H9 (cell line): ENCODE measurements at regions not wholly inside any gene's neighbourhood (a gene's known extent, or its start where the extent isn't known, plus 50 kb on each side); places are given as distances from the start of the nearest gene placed in this dataset.

ENCODE experiments used
- DNase-seq: peaks from one replicate; pipeline ENCODE4 v3.0.0-alpha.2; 2017
- H2AFZ ChIP-seq: one replicate; pipeline ENCODE4 v1.6.1; 2013; ENCODE audit warnings: mild to moderate bottlenecking, low read length, control low read depth, moderate library complexity
- H2AK5ac ChIP-seq: 2 replicates; pipeline ENCODE4 v1.6.1; 2013; ENCODE audit warnings: low read length, control low read depth, mixed read lengths; ENCODE audit not compliant: insufficient read length
- H2BK120ac ChIP-seq: one replicate; pipeline ENCODE4 v1.6.1; 2013; ENCODE audit warnings: low read depth, mild to moderate bottlenecking, low read length, control low read depth, inconsistent platforms; ENCODE audit not compliant: poor library complexity, severe bottlenecking
- H2BK12ac ChIP-seq: 2 replicates; pipeline ENCODE4 v1.6.1; 2013; ENCODE audit warnings: low read length, control low read depth, mixed read lengths, low read depth; ENCODE audit not compliant: insufficient read length
- H2BK15ac ChIP-seq: 2 replicates; pipeline ENCODE4 v1.6.1; 2013; ENCODE audit warnings: low read depth, low read length, control low read depth
- H2BK20ac ChIP-seq: one replicate; pipeline ENCODE4 v1.6.1; 2013; ENCODE audit warnings: low read depth, mild to moderate bottlenecking, low read length, control low read depth, inconsistent platforms; ENCODE audit not compliant: poor library complexity, severe bottlenecking
- H2BK5ac ChIP-seq: 2 replicates; pipeline ENCODE4 v1.6.1; 2013; ENCODE audit warnings: low read length, control low read depth, mixed read lengths; ENCODE audit not compliant: insufficient read length
- H3K14ac ChIP-seq: 2 replicates; pipeline ENCODE4 v1.6.1; 2013; ENCODE audit warnings: low read length, control low read depth; ENCODE audit not compliant: insufficient read depth
- H3K18ac ChIP-seq: 2 replicates; pipeline ENCODE4 v1.6.1; 2013; ENCODE audit warnings: low read depth, mild to moderate bottlenecking, mixed read lengths, low read length, control low read depth; ENCODE audit not compliant: insufficient read length
- H3K23ac ChIP-seq: 2 replicates; pipeline ENCODE4 v1.6.1; 2013; ENCODE audit warnings: low read length, control low read depth, mixed read lengths, low read depth; ENCODE audit not compliant: insufficient read length
- H3K23me2 ChIP-seq: 2 replicates; pipeline ENCODE4 v1.6.1; 2013; ENCODE audit warnings: low read depth, mild to moderate bottlenecking, mixed read lengths, low read length, control low read depth; ENCODE audit not compliant: insufficient read length, poor library complexity, severe bottlenecking
- H3K27ac ChIP-seq: 2 replicates; pipeline ENCODE4 v1.5.1; 2013; ENCODE audit warnings: low read length, control low read depth, mixed read lengths, low read depth; ENCODE audit not compliant: insufficient read length
- H3K27me3 ChIP-seq: 2 replicates; pipeline ENCODE4 v1.6.1; 2013; ENCODE audit warnings: low read length, control low read depth, inconsistent platforms; ENCODE audit not compliant: insufficient read depth
- H3K4ac ChIP-seq: 2 replicates; pipeline ENCODE4 v1.6.1; 2013; ENCODE audit warnings: low read depth, mild to moderate bottlenecking, control low read depth, inconsistent platforms, low read length, moderate library complexity
- H3K4me1 ChIP-seq: 2 replicates; pipeline ENCODE4 v1.6.1; 2013; ENCODE audit warnings: low read length, control low read depth, inconsistent platforms; ENCODE audit not compliant: insufficient read depth
- H3K4me2 ChIP-seq: 2 replicates; pipeline ENCODE4 v1.6.1; 2013; ENCODE audit warnings: low read length, control low read depth, mixed read lengths; ENCODE audit not compliant: insufficient read length, insufficient read depth
- H3K56ac ChIP-seq: 2 replicates; pipeline ENCODE4 v1.6.1; 2013; ENCODE audit warnings: low read depth, mild to moderate bottlenecking, mixed read lengths, low read length, control low read depth; ENCODE audit not compliant: insufficient read length
- H3K79me1 ChIP-seq: 2 replicates; pipeline ENCODE4 v1.6.1; 2013; ENCODE audit warnings: low read depth, mild to moderate bottlenecking, moderate library complexity, low read length, control low read depth, inconsistent platforms; ENCODE audit not compliant: insufficient read depth, poor library complexity, severe bottlenecking
- H3K79me2 ChIP-seq: 2 replicates; pipeline ENCODE4 v1.6.1; 2013; ENCODE audit warnings: low read length, control low read depth, inconsistent platforms; ENCODE audit not compliant: insufficient read depth
- H3K9ac ChIP-seq: 2 replicates; pipeline ENCODE4 v1.6.1; 2013; ENCODE audit warnings: low read length, control low read depth, mixed read lengths; ENCODE audit not compliant: insufficient read length; ENCODE audit errors: extremely low read depth
- H3K9me3 ChIP-seq: one replicate; pipeline ENCODE4 v1.6.1; 2013; ENCODE audit warnings: low read depth, low read length, inconsistent platforms; ENCODE audit not compliant: control insufficient read depth
- H3T11ph ChIP-seq: one replicate; pipeline ENCODE4 v1.6.1; 2013; ENCODE audit warnings: mild to moderate bottlenecking, low read length, control low read depth, inconsistent platforms
- H4K20me1 ChIP-seq: one replicate; pipeline ENCODE4 v1.6.1; 2013; ENCODE audit not compliant: control insufficient read depth, insufficient read length, insufficient read depth
- H4K5ac ChIP-seq: 2 replicates; pipeline ENCODE4 v1.6.1; 2013; ENCODE audit warnings: low read depth, mild to moderate bottlenecking, mixed read lengths, low read length, control low read depth; ENCODE audit not compliant: insufficient read length
- H4K8ac ChIP-seq: replicated peaks from 2 replicates; pipeline ENCODE4 v1.6.1; 2013; ENCODE audit warnings: low read length, control low read depth, mixed read lengths, low read depth; ENCODE audit not compliant: insufficient read length
- H4K91ac ChIP-seq: 2 replicates; pipeline ENCODE4 v1.6.1; 2013; ENCODE audit warnings: low read depth, mild to moderate bottlenecking, moderate library complexity, mixed read lengths, low read length, control low read depth; ENCODE audit not compliant: insufficient read length
- H3K27ac Mint-ChIP-seq, 3 experiments: 2 replicates in 2 of 3; 3 replicates in 1 of 3; pipeline ENCODE4 v1.8.0; 2020 to 2021; ENCODE audit warnings: mixed read lengths in 3 of 3, mild to moderate bottlenecking in 1 of 3, moderate library complexity in 1 of 3
- H3K27me3 Mint-ChIP-seq: 2 replicates; pipeline ENCODE4 v1.8.0; 2021; ENCODE audit warnings: low read depth, mild to moderate bottlenecking, moderate library complexity, mixed read lengths
- H3K36me3 Mint-ChIP-seq, 3 experiments: 2 replicates in 2 of 3; 3 replicates in 1 of 3; pipeline ENCODE4 v1.8.0; 2020 to 2021; ENCODE audit warnings: low read depth in 3 of 3, mixed read lengths in 3 of 3; ENCODE audit not compliant: insufficient read depth in 1 of 3
- H3K4me1 Mint-ChIP-seq, 2 experiments: 2 replicates each; pipeline ENCODE4 v1.8.0; 2020; ENCODE audit warnings: mixed read lengths in 2 of 2
- H3K4me3 Mint-ChIP-seq, 2 experiments: 2 replicates in 1 of 2; 3 replicates in 1 of 2; pipeline ENCODE4 v1.8.0; 2020 to 2021; ENCODE audit warnings: mild to moderate bottlenecking in 2 of 2, mixed read lengths in 2 of 2, moderate library complexity in 1 of 2
- H3K9me3 Mint-ChIP-seq, 2 experiments: 2 replicates in 1 of 2; 3 replicates in 1 of 2; pipeline ENCODE4 v1.8.0; 2020; ENCODE audit warnings: mild to moderate bottlenecking in 2 of 2, mixed read lengths in 2 of 2, moderate library complexity in 1 of 2
- CTCF ChIP-seq: fragments of 200-600 bp; sonication (generic); conservative IDR thresholded peaks from 3 replicates; pipeline ENCODE4 v1.8.0; 2021; ENCODE audit warnings: antibody characterized with exemption, mild to moderate bottlenecking
- WGBS: extraction: QIAGEN DNeasy Blood & Tissue Kit; methylation state at CpG from one replicate; pipeline ENCODE4 v1.1.7; 2013; ENCODE audit warnings: missing lambda C conversion rate, low lambda C conversion rate, mixed read lengths; ENCODE audit not compliant: insufficient read length; ENCODE audit errors: extremely low coverage; 5-methylcytosine and 5-hydroxymethylcytosine counted together

GRCh38 chr10:20998036-20998435 lies 100.9 kb upstream of the NEBL start:
- no peak for DNase-seq
- Histone ChIP-seq H3K18ac (no peak overlapping the region), H3K27ac (no peak overlapping the region), H4K20me1 (no peaks in the 10 kb centered on the region), H3K4me1 (no peaks in the 10 kb centered on the region; the same call in 1 of the 2 replicates), H2BK12ac (no peak overlapping the region), H3K23me2 (no peaks in the 10 kb centered on the region), H2BK5ac (no peak overlapping the region), H4K5ac (no peak overlapping the region), H2BK20ac (no peak overlapping the region), H3K56ac (no peak overlapping the region), H4K8ac (no peak overlapping the region), H3K9me3 (no peaks in the 10 kb centered on the region), H2AK5ac (no peak overlapping the region), H3K14ac (no peak overlapping the region), H3K23ac (no peak overlapping the region), H3T11ph (no peak overlapping the region), H2BK120ac (no peak overlapping the region), H3K79me1 (no peaks in the 10 kb centered on the region), H3K9ac (no peak overlapping the region), H3K4ac (no peak overlapping the region), H2BK15ac (no peak overlapping the region), H4K91ac (no peak overlapping the region), H2AFZ (no peak overlapping the region), H3K4me2 (no peak overlapping the region), H3K27me3 (no peaks in the 10 kb centered on the region), H3K79me2 (no peaks in the 10 kb centered on the region)
- H3K27me3 Mint-ChIP-seq, result no peaks in the 10 kb centered on the region
- no peak for TF ChIP-seq CTCF
- H3K36me3 Mint-ChIP-seq, result peaks cover 0 to 2% (median 0%) of the 10 kb centered on the region in 3 experiments; a peak in 1 of 7 replicates
- H3K9me3 Mint-ChIP-seq, result no peaks in the 10 kb centered on the region
- H3K4me3 Mint-ChIP-seq, result no peak overlapping the region
- H3K4me1 Mint-ChIP-seq, result peaks cover 12 to 25% of the 10 kb centered on the region in 2 experiments
- H3K27ac Mint-ChIP-seq, result no peak overlapping the region
- no CpG with 5 or more reads among the region's 5 CpGs for WGBS
